HAP-1 (cell line): ENCODE measurements at regions not wholly inside any gene's neighbourhood (a gene's known extent, or its start where the extent isn't known, plus 50 kb on each side); places are given as distances from the start of the nearest gene placed in this dataset.
"Not testable (repeated sequence)": the region's sequence is repeated elsewhere in the genome, so short reads cannot be mapped to it uniquely, and the experiment has no call there.

Experiments
- DNase-seq, 2 experiments: peaks; one replicate each; pipeline ENCODE4 v3.0.0-alpha.2; 2016 to 2020; ENCODE audit warnings: low spot score in 2 of 2
- H3K27me3 ChIP-seq: fragments of 250-450 bp; sonication (Bioruptor Pico); 2 replicates; pipeline ENCODE4 v1.5.1; 2020; ENCODE audit warnings: low read depth, mild to moderate bottlenecking, moderate library complexity
- H3K36me3 ChIP-seq: fragments of 250-450 bp; sonication (Bioruptor Pico); replicated peaks from 2 replicates; pipeline ENCODE4 v1.5.1; 2020; ENCODE audit warnings: mild to moderate bottlenecking
- H3K4me1 ChIP-seq: fragments of 250-450 bp; sonication (Bioruptor Pico); 2 replicates; pipeline ENCODE4 v1.5.1; 2020; ENCODE audit warnings: mild to moderate bottlenecking
- H3K4me3 ChIP-seq: fragments of 250-450 bp; sonication (Bioruptor Pico); 2 replicates; pipeline ENCODE4 v1.5.1; 2020; ENCODE audit warnings: mild to moderate bottlenecking, moderate library complexity
- H3K9me3 ChIP-seq: fragments of 250-450 bp; sonication (Bioruptor Pico); 2 replicates; pipeline ENCODE4 v1.5.1; 2020; ENCODE audit warnings: mild to moderate bottlenecking, moderate library complexity
- in situ Hi-C: fragments of 300-500 bp; cut with MboI; formaldehyde crosslinking; loops from 3 replicates; pipeline ENCODE4 v1.14.3; 2020; ENCODE audit warnings: low sequenced_read_pairs, inconsistent platforms, mixed read lengths

DNA sequence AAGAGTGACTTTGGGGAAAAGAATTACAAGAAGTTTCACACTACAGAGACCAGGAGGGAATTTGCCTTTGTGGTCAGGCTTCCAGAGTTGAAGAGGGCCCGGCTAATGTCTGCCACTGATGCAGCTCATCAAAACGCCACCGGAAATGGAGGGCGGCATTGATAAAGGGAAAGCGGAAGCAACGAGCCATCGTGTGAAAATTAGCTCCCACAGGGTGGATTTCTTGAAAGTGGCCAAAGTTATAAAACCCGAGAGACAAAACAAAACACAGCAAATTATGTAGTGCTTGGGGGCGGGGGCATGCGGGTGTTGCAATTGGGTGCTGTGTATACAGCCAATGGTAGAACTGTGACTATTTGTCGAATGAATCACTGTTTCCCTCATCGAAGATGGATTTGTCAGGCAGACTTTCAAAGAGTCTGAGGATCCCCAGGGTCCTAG is 113.0 kb downstream of the ADAMTS15 start:
- H3K27me3 ChIP-seq: no peaks in the 10 kb centered on the region
- DNase-seq: no peak
- no peaks in the 10 kb centered on the region for H3K9me3 ChIP-seq
- in situ Hi-C loops: no loop called here
- H3K4me1 ChIP-seq: no peaks in the 10 kb centered on the region
- no peaks in the 10 kb centered on the region for H3K36me3 ChIP-seq
- no peak overlapping the region for H3K4me3 ChIP-seq

DNA sequence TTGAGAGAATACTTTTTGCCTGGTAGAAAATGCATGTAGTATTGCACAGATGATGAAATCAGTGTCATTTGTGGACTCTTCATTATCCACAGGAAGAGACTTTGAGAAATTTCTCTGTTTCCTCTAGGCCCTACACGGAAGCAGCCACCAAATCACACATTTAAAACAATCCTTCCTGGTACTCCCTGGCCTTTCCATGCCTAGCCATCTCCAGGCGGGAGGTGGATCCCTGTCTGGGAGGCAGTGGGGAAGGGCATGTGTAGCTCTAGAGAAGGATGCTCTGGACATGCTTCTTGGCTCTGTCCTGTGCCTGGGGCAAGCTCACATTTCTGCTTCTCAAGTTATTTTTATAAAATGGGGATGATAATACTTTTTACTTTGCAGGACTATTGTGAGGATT is 114.1 kb downstream of the ADAMTS15 start:
- Histone ChIP-seq H3K9me3 (no peaks in the 10 kb centered on the region), H3K4me3 (no peak overlapping the region), H3K36me3 (no peaks in the 10 kb centered on the region), H3K4me1 (no peaks in the 10 kb centered on the region), H3K27me3 (no peaks in the 10 kb centered on the region)
- in situ Hi-C loops: no loop called here
- no peak for DNase-seq

DNA sequence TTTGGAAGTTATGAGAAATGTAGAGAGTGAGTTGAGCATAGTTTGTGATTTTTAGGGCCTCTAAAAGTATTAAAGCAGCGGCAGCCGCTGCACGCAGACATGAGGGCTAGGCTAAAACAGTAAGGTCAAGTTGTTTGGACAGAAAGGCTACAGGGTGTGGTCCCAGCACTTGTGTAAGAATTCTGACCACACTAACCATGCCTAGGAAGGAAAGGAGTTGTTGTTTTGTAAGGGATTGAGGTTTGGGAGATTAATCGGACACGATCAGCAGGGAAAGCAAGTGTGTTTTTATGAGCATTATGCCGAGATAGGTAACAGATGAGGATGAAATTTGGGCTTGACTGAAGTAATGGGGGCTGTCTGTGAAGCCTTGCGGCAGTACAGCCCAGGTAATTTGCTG is 117.9 kb downstream of the ADAMTS15 start:
- DNase-seq, H3K9me3 ChIP-seq, H3K4me3 ChIP-seq, H3K36me3 ChIP-seq, in situ Hi-C loops, H3K27me3 ChIP-seq, H3K4me1 ChIP-seq: not testable (repeated sequence)

DNA sequence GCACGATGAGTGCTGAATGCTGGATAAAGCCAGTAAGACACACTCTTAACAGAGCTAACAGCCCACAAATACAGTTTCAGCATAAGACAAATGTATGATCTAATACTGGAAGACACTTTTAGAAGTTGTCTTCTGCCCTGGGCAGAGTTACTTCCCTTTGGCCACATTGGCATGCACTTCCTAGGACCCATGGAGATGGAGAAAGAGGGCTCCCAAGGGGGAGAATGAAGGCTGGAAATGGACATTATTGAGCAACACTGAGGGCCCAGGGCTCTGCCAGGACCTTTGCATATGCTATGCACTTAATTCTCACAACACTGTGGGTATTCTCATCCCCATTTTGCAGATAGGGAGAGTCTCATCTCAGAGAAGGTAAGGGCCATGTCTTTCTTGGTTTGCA is 123.1 kb downstream of the ADAMTS15 start:
- no peaks in the 10 kb centered on the region for H3K27me3 ChIP-seq
- H3K4me3 ChIP-seq: no peak overlapping the region
- in situ Hi-C loops: no loop called here
- no peaks in the 10 kb centered on the region for H3K9me3 ChIP-seq
- H3K4me1 ChIP-seq: no peaks in the 10 kb centered on the region
- H3K36me3 ChIP-seq: no peaks in the 10 kb centered on the region
- no peak for DNase-seq

DNA sequence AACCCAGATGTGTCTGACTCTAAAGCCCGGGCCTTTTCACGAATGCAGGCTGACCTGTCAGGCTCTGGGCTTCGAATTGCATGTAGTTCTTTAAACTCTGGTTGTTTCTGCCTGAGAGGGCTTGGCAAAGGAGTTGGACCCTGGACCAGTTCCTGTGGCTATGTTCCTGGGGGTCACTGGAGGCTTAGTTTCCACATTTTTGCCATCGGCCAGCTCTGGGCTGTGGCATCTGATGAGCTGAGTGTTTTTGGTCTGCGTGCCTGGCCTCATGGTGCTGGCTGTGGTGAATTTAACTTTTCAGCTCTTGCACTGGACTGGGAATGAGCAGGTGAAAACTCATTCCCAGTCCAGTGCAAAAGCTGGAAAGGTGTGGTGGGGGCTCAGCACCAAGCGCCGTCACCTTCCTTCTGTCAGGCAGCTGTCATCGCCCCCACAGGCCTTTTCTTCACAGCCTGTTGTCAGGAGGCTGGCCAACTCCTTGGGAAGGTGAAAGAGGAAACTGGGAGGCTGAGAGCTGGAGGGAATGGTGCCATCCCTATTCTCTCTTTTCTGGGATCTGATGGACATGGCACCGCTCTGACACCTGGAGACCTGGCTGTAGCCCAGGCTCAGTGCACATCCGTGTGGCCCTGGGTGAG is 123.6 kb downstream of the ADAMTS15 start:
- H3K4me1 ChIP-seq: no peaks in the 10 kb centered on the region
- H3K9me3 ChIP-seq: no peaks in the 10 kb centered on the region
- H3K4me3 ChIP-seq: no peak overlapping the region
- in situ Hi-C loops: no loop called here
- H3K27me3 ChIP-seq: no peaks in the 10 kb centered on the region
- DNase-seq: no peak
- H3K36me3 ChIP-seq: no peaks in the 10 kb centered on the region

DNA sequence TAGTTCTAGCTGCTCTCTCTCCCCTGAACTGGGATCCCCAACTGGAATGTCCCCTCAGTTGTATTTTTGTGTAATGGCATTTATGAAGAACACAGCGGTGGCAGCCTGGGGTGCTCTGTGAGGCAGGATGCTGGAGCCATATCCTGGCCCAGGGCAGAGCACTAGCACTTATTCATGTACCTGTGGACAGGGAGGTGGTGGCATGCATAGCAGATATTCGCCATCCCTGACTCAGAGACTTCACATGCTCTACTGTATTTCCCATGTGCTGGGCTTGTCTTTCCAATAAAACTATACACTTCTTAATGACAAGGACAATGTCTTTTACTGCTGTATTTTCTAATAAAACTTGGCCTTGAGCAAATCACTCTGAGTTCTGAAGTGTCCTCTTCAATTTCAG is 125.3 kb downstream of the ADAMTS15 start:
- no peak for DNase-seq
- in situ Hi-C loops: no loop called here
- no peaks in the 10 kb centered on the region for H3K36me3 ChIP-seq

DNA sequence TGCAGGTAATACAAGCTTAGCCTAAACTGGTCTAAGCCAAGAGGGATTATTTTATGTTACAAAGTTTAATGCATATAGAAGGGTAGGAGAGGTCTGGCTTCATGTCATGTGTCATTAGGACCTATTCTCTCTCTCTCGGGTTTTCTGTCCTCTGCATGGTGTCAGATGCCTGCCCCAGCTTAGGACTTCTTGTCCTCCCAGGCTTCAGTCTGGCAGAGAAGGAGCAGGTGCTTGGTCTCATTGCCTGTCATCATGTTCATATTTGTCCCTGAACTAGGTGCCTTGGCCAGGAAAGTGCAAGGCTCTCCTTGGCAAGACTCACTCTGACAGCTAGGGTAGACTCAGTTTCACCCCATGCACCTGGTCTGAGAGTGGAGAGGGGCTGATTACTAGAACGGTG is 126.3 kb downstream of the ADAMTS15 start:
- Histone ChIP-seq H3K36me3 (no peaks in the 10 kb centered on the region), H3K9me3 (no peaks in the 10 kb centered on the region), H3K4me3 (no peak overlapping the region), H3K27me3 (no peaks in the 10 kb centered on the region), H3K4me1 (no peaks in the 10 kb centered on the region)
- no peak for DNase-seq
- in situ Hi-C loops: no loop called here

More for the DNA sequence above, 125.3 kb downstream of the ADAMTS15 start:
- H3K4me1 ChIP-seq: no peaks in the 10 kb centered on the region
- H3K27me3 ChIP-seq: no peaks in the 10 kb centered on the region
- H3K9me3 ChIP-seq: no peaks in the 10 kb centered on the region
- no peak overlapping the region for H3K4me3 ChIP-seq

DNA sequence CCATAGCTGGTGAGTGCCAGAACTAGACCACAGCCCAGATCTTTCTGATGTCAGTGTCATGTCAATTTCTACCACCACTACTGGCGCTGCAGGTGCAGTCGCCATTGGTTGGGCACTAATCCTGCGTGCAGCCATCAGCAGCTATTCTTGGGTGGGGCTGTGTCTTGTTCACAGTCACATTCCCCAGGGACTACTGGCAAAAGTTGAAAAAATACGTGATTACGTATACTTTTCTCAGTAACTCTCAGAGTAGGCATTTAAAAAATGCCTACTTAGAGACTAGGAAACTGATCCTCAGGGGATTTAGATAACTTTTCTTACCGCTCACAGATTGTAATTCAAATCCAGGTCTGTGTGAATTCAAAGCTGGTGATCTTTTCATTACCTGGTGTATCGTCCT is 127.7 kb downstream of the ADAMTS15 start:
- H3K27me3 ChIP-seq: no peaks in the 10 kb centered on the region
- H3K4me1 ChIP-seq: no peaks in the 10 kb centered on the region
- H3K36me3 ChIP-seq: no peaks in the 10 kb centered on the region
- H3K4me3 ChIP-seq: no peak overlapping the region
- H3K9me3 ChIP-seq: no peaks in the 10 kb centered on the region
- DNase-seq: no peak
- in situ Hi-C loops: no loop called here

DNA sequence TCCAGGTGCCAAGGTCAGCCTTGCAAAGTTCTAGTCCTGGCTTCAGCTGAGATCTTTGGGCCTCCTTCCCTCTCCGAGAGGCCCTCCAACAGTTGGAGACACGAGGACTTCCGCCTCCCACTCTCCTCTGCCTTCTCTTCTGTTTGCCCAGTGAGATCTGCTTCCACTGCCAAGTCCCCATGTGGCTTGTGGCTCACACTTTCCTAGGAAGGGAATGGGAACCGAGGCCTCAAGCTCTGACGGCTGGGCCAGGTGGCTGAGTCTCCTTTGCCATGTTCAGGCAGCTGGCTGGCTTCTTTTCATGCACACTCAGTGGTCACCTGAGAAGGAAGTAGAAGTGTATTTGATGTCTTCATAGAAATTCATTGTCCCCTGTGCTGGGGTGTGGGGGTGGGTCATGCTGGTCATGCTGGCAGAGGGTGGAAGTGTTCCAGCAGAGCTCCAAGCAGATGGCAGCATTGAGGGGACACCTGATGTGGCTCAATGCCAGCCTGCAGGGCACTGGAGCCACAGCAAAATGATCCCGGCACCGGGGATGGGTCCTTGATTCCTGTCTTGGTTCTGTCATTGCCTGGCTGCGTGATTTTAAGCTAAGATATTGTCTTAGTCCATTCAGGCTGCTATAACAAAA is 130.4 kb downstream of the ADAMTS15 start:
- no peaks in the 10 kb centered on the region for H3K9me3 ChIP-seq
- in situ Hi-C loops: no loop called here
- no peak overlapping the region for H3K4me3 ChIP-seq
- no peak for DNase-seq
- no peaks in the 10 kb centered on the region for H3K4me1 ChIP-seq
- H3K27me3 ChIP-seq: no peaks in the 10 kb centered on the region
- no peaks in the 10 kb centered on the region for H3K36me3 ChIP-seq

DNA sequence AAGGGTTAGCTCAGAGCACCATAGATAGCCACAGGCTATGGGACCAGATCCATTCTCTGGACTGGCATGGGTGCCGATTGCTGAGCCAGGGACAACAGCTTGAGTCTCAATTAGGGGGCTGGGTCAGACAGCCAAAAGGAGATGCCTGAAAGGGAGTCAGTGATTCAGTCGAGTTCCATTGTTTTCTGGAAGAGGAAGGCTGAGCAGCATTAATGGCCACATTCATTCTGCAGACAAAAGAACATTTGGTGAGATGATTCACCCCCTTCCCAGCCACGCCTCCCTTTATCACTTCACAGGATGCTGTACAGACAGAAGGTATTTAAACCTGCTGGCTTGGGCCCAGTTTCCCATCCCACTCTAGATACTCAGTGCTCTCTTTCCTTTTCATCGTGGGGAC is 131.9 kb downstream of the ADAMTS15 start:
- Histone ChIP-seq H3K9me3 (no peaks in the 10 kb centered on the region), H3K27me3 (no peaks in the 10 kb centered on the region), H3K36me3 (no peaks in the 10 kb centered on the region), H3K4me1 (no peaks in the 10 kb centered on the region), H3K4me3 (no peak overlapping the region)
- DNase-seq: peak in 1 of 2 experiments; percentile 16
- in situ Hi-C loops: no loop called here

DNA sequence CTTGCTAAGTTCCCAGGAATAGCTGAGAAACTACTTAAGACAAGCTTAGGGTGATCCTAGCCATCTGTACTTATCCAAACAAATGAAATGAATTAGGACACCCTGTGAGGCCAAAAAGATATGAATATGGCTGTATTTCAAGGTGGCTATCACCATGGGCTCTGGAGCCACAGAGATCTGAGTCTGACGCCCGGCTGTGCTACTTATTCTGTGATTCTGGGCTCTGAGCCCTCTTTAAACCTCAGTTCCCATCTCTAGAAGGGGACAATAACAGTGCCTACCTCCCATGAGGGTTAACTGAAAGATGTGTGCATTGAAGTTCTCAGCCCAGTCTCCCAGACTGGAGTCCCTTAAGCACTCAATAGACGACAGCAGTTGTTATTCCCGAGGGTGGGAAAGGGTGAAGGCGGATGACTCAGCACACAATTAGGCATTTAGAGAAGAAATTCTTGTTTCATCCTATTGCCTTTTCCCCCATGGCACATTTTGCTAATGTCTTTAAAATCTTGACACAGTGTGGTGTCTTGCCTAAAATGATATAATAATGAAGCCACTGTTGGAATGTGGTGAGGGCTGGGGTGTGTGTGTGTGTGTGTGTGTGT is 132.5 kb downstream of the ADAMTS15 start:
- H3K36me3 ChIP-seq: no peaks in the 10 kb centered on the region
- no peak overlapping the region for H3K4me3 ChIP-seq
- in situ Hi-C loops: no loop called here
- no peaks in the 10 kb centered on the region for H3K27me3 ChIP-seq
- H3K4me1 ChIP-seq: no peaks in the 10 kb centered on the region
- DNase-seq: no peak
- no peaks in the 10 kb centered on the region for H3K9me3 ChIP-seq

DNA sequence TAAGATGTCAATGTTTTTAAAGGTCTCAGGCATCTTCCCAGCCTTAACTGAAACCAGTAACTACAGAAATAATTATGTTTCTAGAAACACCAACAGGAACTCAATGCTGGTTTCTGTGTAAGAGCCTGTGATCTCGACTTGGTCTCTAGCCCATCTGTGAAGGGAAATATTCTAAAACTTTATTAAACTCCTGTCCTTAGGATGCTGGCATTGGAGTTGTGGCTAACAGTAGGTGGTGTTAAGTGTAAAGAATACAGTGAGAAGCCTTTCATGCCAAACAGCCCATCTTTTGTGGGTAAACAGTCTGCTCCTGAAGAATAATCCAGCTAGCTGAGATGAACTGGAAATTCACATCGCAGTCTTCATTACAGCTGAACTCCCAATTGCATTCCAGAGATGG is 133.2 kb downstream of the ADAMTS15 start:
- no peak overlapping the region for H3K4me3 ChIP-seq
- H3K27me3 ChIP-seq: no peaks in the 10 kb centered on the region
- H3K36me3 ChIP-seq: no peaks in the 10 kb centered on the region
- DNase-seq: no peak
- no peaks in the 10 kb centered on the region for H3K9me3 ChIP-seq
- H3K4me1 ChIP-seq: no peaks in the 10 kb centered on the region
- in situ Hi-C loops: no loop called here

DNA sequence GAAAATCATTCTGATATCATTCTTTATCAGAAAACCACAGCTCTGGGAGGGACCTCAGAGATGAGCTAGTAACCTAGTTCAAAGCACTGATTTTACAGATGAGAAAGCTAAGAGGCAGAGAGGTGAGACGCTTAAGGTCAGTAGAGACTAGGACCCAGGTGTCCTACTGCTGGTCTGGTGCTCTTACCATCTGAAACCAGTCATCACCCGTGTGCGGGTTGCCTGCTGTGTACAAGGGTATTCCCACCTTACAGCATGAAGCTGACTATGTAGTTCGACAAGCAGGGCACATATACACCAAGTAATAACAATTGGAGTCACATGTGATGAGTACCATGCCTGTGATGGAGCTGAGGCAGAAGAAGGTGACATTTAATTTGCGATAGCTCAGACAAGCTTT is 133.7 kb downstream of the ADAMTS15 start:
- no peak overlapping the region for H3K4me3 ChIP-seq
- in situ Hi-C loops: no loop called here

DNA sequence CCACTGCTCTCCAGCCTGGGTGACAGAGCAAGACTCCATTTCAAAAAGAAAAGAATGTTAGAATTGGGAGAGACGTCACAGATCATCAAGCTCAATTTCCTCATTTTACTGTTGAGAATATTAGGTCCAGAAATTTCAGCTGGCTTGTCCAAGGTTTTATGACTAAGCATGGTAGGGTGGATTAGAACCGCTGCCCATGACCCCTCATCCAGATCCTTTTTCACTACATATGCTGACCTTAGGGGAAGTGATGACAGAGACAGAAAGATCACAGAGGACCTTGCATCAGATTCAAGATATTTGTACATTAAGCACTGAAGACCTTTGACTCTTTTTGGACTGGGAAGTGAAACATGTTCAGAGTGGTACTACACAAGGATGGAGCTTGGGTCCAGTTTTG is 134.5 kb downstream of the ADAMTS15 start:
- in situ Hi-C loops: no loop called here
- Histone ChIP-seq H3K27me3 (no peaks in the 10 kb centered on the region), H3K9me3 (no peaks in the 10 kb centered on the region), H3K36me3 (no peaks in the 10 kb centered on the region), H3K4me3 (no peak overlapping the region), H3K4me1 (no peaks in the 10 kb centered on the region)
- DNase-seq: no peak

More for the DNA sequence above, 133.7 kb downstream of the ADAMTS15 start:
- Histone ChIP-seq H3K27me3 (no peaks in the 10 kb centered on the region), H3K9me3 (no peaks in the 10 kb centered on the region), H3K4me1 (no peaks in the 10 kb centered on the region), H3K36me3 (no peaks in the 10 kb centered on the region)
- DNase-seq: no peak
